Upper lobe of left lung (tissue), 6 donors: ENCODE measurements at regions not wholly inside any gene's neighbourhood (a gene's known extent, or its start where the extent isn't known, plus 50 kb on each side); places are given as distances from the start of the nearest gene placed in this dataset.

Experiments used
- ATAC-seq, 2 donors: fragments of 200-7000 bp; cut with Tn5 transposase; one replicate each; pipeline ENCODE4 v1.9.1; 2022; ENCODE audit warnings: mild to moderate bottlenecking in 2 of 2, moderate library complexity in 2 of 2; ENCODE audit not compliant: low FRiP score in 2 of 2
- DNase-seq, 2 donors: peaks; one replicate each; pipeline ENCODE4 v3.0.0-alpha.2; 2019 to 2020
- H3K27ac ChIP-seq, 4 donors: fragments of 200-600 bp; sonication (generic); one replicate each; pipeline ENCODE4 v1.5.1; 2016 to 2019
- H3K27me3 ChIP-seq, 4 donors: fragments of 200-600 bp; sonication (generic); one replicate each; pipeline ENCODE4 v1.5.1; 2017 to 2019
- H3K36me3 ChIP-seq, 4 donors: fragments of 200-600 bp; sonication (generic); one replicate each; pipeline ENCODE4 v1.5.1; 2016 to 2019
- H3K4me1 ChIP-seq, 4 donors: fragments of 200-600 bp; sonication (generic); one replicate each; pipeline ENCODE4 v1.5.1; 2018 to 2019
- H3K4me3 ChIP-seq, 4 donors: fragments of 200-600 bp; sonication (generic); one replicate each; pipeline ENCODE4 v1.5.1; 2017 to 2019; ENCODE audit warnings: mild to moderate bottlenecking in 2 of 4, moderate library complexity in 1 of 4
- H3K9me3 ChIP-seq, 4 donors: fragments of 200-600 bp; sonication (generic); one replicate each; pipeline ENCODE4 v1.5.1; 2018 to 2019
- EP300 ChIP-seq, 4 donors: sonication (generic); formaldehyde crosslinking; IDR thresholded peaks; one replicate each; pipeline ENCODE4 v1.5.1; 2017; ENCODE audit warnings: antibody characterized with exemption in 4 of 4, control low read depth in 2 of 4
- POLR2A ChIP-seq, 4 donors: fragments of 450-650 bp; IDR thresholded peaks; one replicate each; pipeline ENCODE4 v1.5.1; 2016 to 2017; ENCODE audit warnings: antibody characterized with exemption in 4 of 4, mild to moderate bottlenecking in 2 of 4
- POLR2AphosphoS5 ChIP-seq, 2 donors: sonication (generic); formaldehyde crosslinking; IDR thresholded peaks; one replicate each; pipeline ENCODE4 v1.5.1; 2017; ENCODE audit warnings: antibody characterized with exemption in 2 of 2
- WGBS, 2 donors: methylation state at CpG; one replicate each; pipeline ENCODE4 v1.1.5; 2017 to 2018; 5-methylcytosine and 5-hydroxymethylcytosine counted together
- TF ChIP-seq, protein P1 (sequence below), 6 experiments: fragments of 450-650 bp in 4 of 6; fragments of 200-600 bp in 2 of 6; sonication (generic) in 2 of 6; IDR thresholded peaks; one replicate each; pipeline ENCODE4 v1.5.1; 2016 to 2019; ENCODE audit warnings: antibody characterized with exemption in 6 of 6
- donor health status: DM: no; HTN: no; CAD: no; lungs with moderate emphysema.
- donor health status: DM: no; HTN: yes; CAD: no; lungs with severe emphysema.

DNA sequence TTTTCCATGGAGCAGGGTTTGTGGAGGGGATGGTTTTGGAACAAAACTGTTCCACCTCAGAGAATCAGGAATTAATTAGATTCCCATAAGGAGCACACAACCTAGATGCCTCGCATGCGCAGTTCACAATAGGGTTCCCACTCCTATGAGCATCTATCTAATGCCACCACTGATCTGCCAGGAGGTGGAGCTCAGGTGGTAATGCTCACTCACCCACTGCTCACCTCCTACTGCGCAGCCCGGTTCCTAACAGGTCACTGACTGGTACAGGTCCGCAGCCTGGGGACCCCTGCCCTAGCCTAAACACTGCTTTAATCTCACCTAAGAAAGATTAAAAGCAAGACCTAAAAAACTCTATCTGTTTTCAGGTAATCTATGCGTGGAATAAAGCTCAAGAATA is 553.0 kb downstream of the JRKL start:
- Histone ChIP-seq H3K27ac (no peak overlapping the region), H3K27me3 (no peaks in the 10 kb centered on the region), H3K4me1 (no peaks in the 10 kb centered on the region), H3K9me3 (no peaks in the 10 kb centered on the region), H3K4me3 (no peak overlapping the region), H3K36me3 (no peaks in the 10 kb centered on the region)
- TF ChIP-seq EP300 (IDR thresholded peaks at IDR 0.05), result no peak
- 63 to 76% methylated on average over 6 of the region's 6 CpGs for WGBS, 2 donors
- no peak for DNase-seq
- no peak for ATAC-seq

- DNase-seq (no peak), ATAC-seq (no peak)
- no peak overlapping the region for H3K27ac ChIP-seq
- H3K27me3 ChIP-seq, result no peaks in the 10 kb centered on the region
- WGBS, 2 donors, result 80 to 85% methylated on average over 1 of the region's 1 CpG
- no peak overlapping the region for H3K4me3 ChIP-seq
- no peaks in the 10 kb centered on the region for H3K9me3 ChIP-seq
- H3K36me3 ChIP-seq, result no peaks in the 10 kb centered on the region
- no peaks in the 10 kb centered on the region for H3K4me1 ChIP-seq
- TF ChIP-seq, protein P1, sequence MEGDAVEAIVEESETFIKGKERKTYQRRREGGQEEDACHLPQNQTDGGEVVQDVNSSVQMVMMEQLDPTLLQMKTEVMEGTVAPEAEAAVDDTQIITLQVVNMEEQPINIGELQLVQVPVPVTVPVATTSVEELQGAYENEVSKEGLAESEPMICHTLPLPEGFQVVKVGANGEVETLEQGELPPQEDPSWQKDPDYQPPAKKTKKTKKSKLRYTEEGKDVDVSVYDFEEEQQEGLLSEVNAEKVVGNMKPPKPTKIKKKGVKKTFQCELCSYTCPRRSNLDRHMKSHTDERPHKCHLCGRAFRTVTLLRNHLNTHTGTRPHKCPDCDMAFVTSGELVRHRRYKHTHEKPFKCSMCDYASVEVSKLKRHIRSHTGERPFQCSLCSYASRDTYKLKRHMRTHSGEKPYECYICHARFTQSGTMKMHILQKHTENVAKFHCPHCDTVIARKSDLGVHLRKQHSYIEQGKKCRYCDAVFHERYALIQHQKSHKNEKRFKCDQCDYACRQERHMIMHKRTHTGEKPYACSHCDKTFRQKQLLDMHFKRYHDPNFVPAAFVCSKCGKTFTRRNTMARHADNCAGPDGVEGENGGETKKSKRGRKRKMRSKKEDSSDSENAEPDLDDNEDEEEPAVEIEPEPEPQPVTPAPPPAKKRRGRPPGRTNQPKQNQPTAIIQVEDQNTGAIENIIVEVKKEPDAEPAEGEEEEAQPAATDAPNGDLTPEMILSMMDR (IDR thresholded peaks at IDR 0.05), result no peak
- TF ChIP-seq EP300 (IDR thresholded peaks at IDR 0.05), result no peak
- no peak for TF ChIP-seq POLR2AphosphoS5 (IDR thresholded peaks at IDR 0.05)
- TF ChIP-seq POLR2A (IDR thresholded peaks at IDR 0.05), result no peak
Observed at GRCh38 chr11:96943970-96944369, 554.2 kb downstream of the JRKL start.

DNA sequence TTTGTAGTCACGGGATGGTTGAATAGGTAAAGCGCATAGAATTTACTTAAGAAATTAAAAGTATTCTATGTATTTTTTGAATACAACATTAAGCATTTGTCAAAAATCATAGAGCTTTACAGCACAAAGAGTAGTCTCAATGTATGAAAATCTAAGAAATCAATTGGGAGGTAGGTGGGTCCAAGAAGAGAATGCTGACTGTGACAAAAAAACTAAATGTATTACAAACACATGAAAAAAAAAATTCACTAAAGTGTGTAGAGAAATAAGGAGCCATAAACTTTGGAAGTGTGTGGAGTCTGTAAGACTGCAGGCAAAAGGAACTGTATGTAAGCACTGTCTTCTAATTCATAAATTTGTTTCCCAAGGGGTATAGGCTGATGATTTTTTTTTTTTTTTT is 558.3 kb downstream of the JRKL start:
- 95 to 96% methylated on average over 2 of the region's 2 CpGs for WGBS, 2 donors

DNA sequence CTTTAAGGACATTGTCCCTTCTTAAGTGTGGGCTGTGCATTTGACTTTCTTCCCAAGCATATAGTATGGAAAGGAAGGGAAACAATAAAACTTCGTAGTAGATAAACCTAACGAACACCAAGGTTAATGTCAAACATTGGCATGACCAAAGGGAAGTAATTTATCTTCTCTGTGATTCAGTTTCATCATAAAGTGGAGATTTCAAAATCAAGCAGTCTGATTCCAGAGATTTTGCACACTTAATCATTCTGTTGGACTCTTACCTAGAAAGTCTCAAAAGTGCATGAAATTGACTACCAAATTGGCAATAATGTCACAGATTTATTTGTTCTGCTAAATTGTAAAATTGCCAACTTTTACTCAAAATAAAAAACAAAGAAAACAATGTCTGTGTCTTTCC is 559.7 kb downstream of the JRKL start:
- H3K4me3 ChIP-seq, result no peak overlapping the region
- no peak for ATAC-seq
- no peak overlapping the region for H3K27ac ChIP-seq
- 17 to 30% methylated on average over 2 of the region's 2 CpGs for WGBS, 2 donors
- DNase-seq, result no peak
- H3K36me3 ChIP-seq, result no peaks in the 10 kb centered on the region
- no peak for TF ChIP-seq EP300 (IDR thresholded peaks at IDR 0.05)
- no peak for TF ChIP-seq POLR2A (IDR thresholded peaks at IDR 0.05)
- TF ChIP-seq, protein P1 (IDR thresholded peaks at IDR 0.05), result no peak
- no peak for TF ChIP-seq POLR2AphosphoS5 (IDR thresholded peaks at IDR 0.05)
- H3K9me3 ChIP-seq, result no peaks in the 10 kb centered on the region
- H3K4me1 ChIP-seq, result no peaks in the 10 kb centered on the region
- H3K27me3 ChIP-seq, result no peaks in the 10 kb centered on the region

More for the DNA sequence above, 558.3 kb downstream of the JRKL start:
- Histone ChIP-seq H3K9me3 (no peaks in the 10 kb centered on the region), H3K27ac (no peak overlapping the region), H3K36me3 (no peaks in the 10 kb centered on the region), H3K4me3 (no peak overlapping the region), H3K27me3 (no peaks in the 10 kb centered on the region), H3K4me1 (no peaks in the 10 kb centered on the region)
- no peak for ATAC-seq
- TF ChIP-seq POLR2A (IDR thresholded peaks at IDR 0.05) (no peak), EP300 (IDR thresholded peaks at IDR 0.05) (no peak), POLR2AphosphoS5 (IDR thresholded peaks at IDR 0.05) (no peak)
- TF ChIP-seq, protein P1 (IDR thresholded peaks at IDR 0.05), result no peak
- no peak for DNase-seq

- H3K27me3 ChIP-seq, result no peaks in the 10 kb centered on the region
- WGBS, 2 donors, result 83% methylated on average over 4 of the region's 4 CpGs
- TF ChIP-seq, protein P1 (IDR thresholded peaks at IDR 0.05), result no peak
- TF ChIP-seq POLR2A (IDR thresholded peaks at IDR 0.05) (no peak), POLR2AphosphoS5 (IDR thresholded peaks at IDR 0.05) (no peak), EP300 (IDR thresholded peaks at IDR 0.05) (no peak)
- no peaks in the 10 kb centered on the region for H3K4me1 ChIP-seq
- no peaks in the 10 kb centered on the region for H3K9me3 ChIP-seq
- no peak overlapping the region for H3K27ac ChIP-seq
- no peak for DNase-seq
- ATAC-seq, result no peak
- no peaks in the 10 kb centered on the region for H3K36me3 ChIP-seq
- no peak overlapping the region for H3K4me3 ChIP-seq
Observed at GRCh38 chr11:96954587-96955242, 564.9 kb downstream of the JRKL start.
